22Rv1 (cell line): ENCODE measurements at regions not wholly inside any gene's neighbourhood (a gene's known extent, or its start where the extent isn't known, plus 50 kb on each side); places are given as distances from the start of the nearest gene placed in this dataset.

Experiments used
- H3K27ac ChIP-seq: fragments of 450-650 bp; 2 replicates; pipeline ENCODE4 v1.5.1; 2017
- ZFX ChIP-seq: fragments of 450-650 bp; IDR thresholded peaks from 2 replicates; pipeline ENCODE4 v1.6.1; 2017; ENCODE audit warnings: antibody characterized with exemption, borderline replicate concordance
- TF ChIP-seq, protein P1 (sequence below): fragments of 450-650 bp; IDR thresholded peaks from 2 replicates; pipeline ENCODE4 v1.5.1; 2017; ENCODE audit warnings: mild to moderate bottlenecking

DNA sequence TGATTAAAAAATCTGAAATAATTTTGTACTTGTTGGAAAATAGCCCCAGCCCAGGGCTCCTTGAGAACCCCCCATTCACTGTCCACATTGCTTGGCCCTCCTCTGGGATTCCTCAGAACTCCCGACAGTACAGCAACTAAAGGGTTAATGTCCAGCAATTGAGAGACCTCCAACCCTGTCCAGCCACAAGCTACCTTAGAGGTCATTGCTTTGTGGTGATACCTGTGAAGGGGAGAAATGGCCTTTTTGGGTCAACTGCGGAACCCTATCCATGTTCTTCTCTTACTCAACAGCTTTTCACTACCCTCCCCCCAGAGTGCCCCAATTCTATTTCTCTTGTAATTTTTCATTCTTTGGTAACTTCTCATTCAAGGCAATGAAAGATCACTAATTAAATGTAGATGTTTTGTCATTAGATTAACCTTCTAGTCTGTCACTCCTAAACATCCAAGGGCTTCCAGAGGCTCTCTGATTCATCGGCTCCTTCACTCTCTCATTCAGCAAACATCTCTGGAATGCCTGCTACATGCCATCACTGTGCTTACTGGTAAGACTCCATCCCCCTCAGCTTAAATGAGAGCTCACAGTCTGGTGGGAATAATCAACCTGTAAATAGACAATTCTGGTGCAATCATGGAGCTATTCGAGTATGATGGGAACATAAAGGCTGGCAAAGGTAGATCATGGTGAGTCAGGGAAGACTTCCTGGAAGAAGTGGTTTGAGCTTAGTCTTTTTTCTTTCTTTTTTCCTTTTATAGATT, 241.4 kb upstream of the PGRMC2 start:
- H3K27ac ChIP-seq = no peak overlapping the region

DNA sequence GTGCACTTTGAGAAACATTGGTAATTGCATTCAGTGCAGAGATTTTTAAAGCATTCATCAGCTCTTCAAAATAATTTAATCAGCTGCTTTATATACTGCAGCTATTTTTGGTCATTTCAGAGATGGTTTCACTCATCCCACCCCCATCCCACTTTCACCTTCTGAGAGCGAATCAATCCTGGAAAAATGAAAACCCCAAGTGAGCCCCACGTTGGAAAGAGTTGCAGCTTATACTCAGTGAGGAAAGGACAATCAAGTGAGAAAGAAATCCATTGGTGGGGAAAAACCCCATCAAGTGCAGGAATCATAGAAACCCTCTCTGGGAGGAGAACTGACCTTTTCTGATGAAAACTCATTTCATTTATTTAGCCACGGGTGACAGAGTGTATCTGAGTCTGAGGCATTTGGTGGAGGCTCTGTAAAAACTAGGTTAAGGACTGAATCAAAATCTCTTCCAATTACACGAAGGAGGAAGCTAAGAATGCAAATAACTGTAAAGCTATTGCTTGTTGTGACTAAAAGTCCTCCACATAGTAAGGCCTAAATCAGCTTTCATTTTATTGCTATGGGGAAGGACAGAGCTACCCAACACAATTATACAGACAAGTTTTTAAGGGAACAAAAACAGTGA, 240.4 kb upstream of the PGRMC2 start:
- TF ChIP-seq ZFX = no peak
- no peak overlapping the region for H3K27ac ChIP-seq

More for the DNA sequence above, 241.4 kb upstream of the PGRMC2 start:
- TF ChIP-seq, protein P1, sequence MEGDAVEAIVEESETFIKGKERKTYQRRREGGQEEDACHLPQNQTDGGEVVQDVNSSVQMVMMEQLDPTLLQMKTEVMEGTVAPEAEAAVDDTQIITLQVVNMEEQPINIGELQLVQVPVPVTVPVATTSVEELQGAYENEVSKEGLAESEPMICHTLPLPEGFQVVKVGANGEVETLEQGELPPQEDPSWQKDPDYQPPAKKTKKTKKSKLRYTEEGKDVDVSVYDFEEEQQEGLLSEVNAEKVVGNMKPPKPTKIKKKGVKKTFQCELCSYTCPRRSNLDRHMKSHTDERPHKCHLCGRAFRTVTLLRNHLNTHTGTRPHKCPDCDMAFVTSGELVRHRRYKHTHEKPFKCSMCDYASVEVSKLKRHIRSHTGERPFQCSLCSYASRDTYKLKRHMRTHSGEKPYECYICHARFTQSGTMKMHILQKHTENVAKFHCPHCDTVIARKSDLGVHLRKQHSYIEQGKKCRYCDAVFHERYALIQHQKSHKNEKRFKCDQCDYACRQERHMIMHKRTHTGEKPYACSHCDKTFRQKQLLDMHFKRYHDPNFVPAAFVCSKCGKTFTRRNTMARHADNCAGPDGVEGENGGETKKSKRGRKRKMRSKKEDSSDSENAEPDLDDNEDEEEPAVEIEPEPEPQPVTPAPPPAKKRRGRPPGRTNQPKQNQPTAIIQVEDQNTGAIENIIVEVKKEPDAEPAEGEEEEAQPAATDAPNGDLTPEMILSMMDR = no peak
- TF ChIP-seq ZFX = no peak

DNA sequence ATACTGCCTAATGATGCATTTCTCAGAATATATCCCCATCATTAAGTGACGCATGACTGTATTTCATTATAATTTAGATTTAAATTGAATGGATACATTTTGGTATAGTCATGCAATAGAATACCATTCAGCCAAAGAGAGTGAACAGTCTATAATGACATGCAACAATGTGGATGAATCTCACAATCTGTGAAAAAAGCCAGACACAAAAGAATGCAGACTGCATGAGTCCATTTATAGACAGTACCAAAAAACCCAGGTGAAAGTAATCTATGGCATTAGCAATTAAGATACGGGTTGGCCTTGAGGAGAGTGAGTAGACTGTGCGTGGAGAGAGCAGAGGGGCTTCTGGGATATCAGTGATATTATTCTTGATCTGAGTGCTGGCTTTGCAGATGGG, 239.7 kb upstream of the PGRMC2 start:
- no peak overlapping the region for H3K27ac ChIP-seq
- TF ChIP-seq, protein P1 = no peak
- no peak for TF ChIP-seq ZFX

DNA sequence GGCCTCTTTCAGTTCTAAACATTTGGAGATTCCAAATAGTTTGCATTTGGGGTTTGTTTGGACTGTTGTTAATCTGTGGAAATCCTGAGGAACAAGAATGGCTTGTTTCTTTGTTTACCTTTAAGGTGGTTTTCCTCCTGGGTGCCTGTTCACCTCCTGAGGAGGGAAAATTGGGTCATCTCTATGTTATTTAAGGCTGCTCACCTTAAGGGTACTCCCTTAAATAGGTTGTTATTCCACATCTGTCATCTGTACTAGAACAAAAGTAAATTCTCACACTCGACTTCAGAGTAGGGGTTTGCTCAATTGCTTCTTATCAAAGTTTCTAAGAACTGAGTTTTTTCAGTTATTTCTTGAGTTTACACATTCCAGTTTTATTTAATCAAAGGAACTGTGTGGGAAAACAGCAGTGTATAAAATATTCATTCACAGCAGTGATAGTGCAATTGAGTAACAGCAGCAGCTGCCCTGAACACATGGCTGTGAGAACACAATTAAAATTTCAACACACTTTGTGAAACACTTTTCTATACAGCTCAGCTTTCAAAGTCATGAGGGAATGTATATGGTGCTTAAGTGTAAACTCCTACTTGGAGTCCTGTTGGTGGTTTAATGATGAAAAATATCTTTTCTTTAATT, 238.5 kb upstream of the PGRMC2 start:
- TF ChIP-seq, protein P1 = no peak
- TF ChIP-seq ZFX = no peak
- H3K27ac ChIP-seq = peak overlapping the region; percentile 48

DNA sequence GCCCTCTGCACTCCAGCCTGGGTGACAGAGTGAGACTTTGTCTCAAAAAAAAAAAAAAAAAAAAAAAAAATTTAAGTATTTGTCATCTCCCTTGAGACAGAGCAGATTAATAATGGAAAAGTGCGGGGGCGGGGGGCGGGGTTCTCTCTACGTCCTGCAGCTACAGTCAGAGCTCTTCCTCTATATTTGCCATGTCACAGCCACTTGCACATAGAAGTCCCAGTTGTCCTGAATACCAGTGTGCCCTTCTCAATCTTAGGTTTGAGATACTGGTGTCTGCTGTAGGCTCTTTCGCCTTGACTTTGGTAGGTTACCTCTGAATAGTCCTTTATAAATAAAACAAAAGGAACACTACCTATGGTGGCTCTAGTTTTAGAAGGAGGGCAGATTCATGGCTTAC, 237.8 kb upstream of the PGRMC2 start:
- TF ChIP-seq, protein P1 = no peak
- no peak for TF ChIP-seq ZFX
- H3K27ac ChIP-seq = peak overlapping the region; percentile 48

DNA sequence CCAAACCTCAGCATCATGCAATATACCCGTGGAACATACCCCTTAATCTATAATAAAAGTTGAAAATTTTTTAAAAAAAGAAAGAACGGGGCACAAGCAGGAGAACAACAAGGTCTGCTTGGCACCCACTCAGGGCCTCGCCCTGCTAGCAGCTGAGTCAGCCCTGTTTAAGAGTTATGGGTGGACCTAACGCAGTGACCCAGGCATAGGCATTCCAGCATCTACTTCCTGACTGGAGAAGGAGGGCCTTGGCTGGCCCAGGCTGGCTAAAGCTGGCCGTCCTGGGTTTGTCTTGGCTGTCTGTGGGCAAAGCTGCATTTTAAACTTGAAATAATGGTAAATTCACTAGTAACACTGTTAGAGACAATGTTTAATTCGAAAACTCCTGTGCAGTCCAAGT, 236.7 kb upstream of the PGRMC2 start:
- TF ChIP-seq, protein P1 = no peak
- TF ChIP-seq ZFX = no peak
- H3K27ac ChIP-seq = no peak overlapping the region

DNA sequence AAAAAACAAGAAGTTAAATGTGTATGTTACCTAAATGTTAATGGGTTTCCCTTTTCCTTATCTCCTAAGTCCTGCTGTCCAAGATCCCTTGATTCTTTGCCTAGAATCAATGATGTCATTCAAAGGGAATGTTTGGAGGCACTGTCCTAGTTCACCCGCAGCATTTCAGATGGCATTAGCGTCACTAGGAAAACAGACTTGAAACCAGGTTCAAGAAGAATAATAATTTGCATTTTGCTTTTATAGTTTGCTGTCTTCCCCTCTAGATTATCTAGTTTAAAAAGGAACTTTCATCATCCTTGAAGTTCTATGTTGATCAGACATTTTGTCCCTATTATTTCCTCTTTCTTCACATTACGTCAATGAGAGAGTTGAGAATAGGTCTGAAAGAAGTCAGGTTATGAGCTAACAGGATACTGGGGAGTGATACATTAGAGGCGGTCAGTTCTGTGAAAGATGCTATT, 234.1 kb upstream of the PGRMC2 start:
- TF ChIP-seq, protein P1 = no peak
- TF ChIP-seq ZFX = no peak
- H3K27ac ChIP-seq = no peak overlapping the region
